H1 (cell line): ENCODE measurements at regions not wholly inside any gene's neighbourhood (a gene's known extent, or its start where the extent isn't known, plus 50 kb on each side); places are given as distances from the start of the nearest gene placed in this dataset.

Experiments
- ATF3 ChIP-seq: IDR thresholded peaks from 2 replicates; pipeline ENCODE4 v1.6.1; 2011; ENCODE audit warnings: low read depth, mild to moderate bottlenecking, low read length; ENCODE audit not compliant: insufficient read depth
- CHD2 ChIP-seq: IDR thresholded peaks from 2 replicates; pipeline ENCODE4 v1.6.1; 2012; ENCODE audit warnings: low read length, improper control_type of control experiment
- CTCF ChIP-seq, 3 experiments: IDR thresholded peaks; 1 replicate in 2 of 3; 2 replicates in 1 of 3; pipeline versions ENCODE4 v1.5.1 to v1.6.1; 2011; ENCODE audit warnings: low read length in 3 of 3, mild to moderate bottlenecking in 3 of 3, inconsistent platforms in 2 of 3, low read depth in 1 of 3, moderate library complexity in 1 of 3; ENCODE audit not compliant: insufficient read depth in 1 of 3; ENCODE audit errors: control extremely low read depth in 1 of 3
- EZH2 ChIP-seq: fragments of 200-600 bp; sonication (generic); IDR thresholded peaks from 2 replicates; pipeline ENCODE4 v1.7.1; 2012; ENCODE audit warnings: low read depth, mild to moderate bottlenecking, moderate library complexity, low read length, inconsistent platforms; ENCODE audit not compliant: severe bottlenecking
- JUND ChIP-seq: IDR thresholded peaks from 2 replicates; pipeline ENCODE4 v1.6.1; 2011; ENCODE audit warnings: mild to moderate bottlenecking, improper control_type of control experiment, low read length
- KDM5A ChIP-seq: fragments of 200-600 bp; IDR thresholded peaks from 2 replicates; pipeline ENCODE4 v1.7.1; 2012; ENCODE audit warnings: mild to moderate bottlenecking, low read length, inconsistent platforms, mixed read lengths
- MAFK ChIP-seq: IDR thresholded peaks from 2 replicates; pipeline ENCODE4 v1.6.1; 2012; ENCODE audit warnings: low read depth, mild to moderate bottlenecking, improper control_type of control experiment, low read length
- POLR2A ChIP-seq, 2 experiments: IDR thresholded peaks; 1 replicate in 1 of 2; 2 replicates in 1 of 2; pipeline ENCODE4 v1.6.1; 2011; ENCODE audit warnings: low read depth in 2 of 2, low read length in 2 of 2, mild to moderate bottlenecking in 2 of 2; ENCODE audit errors: control extremely low read depth in 1 of 2
- POLR2AphosphoS5 ChIP-seq: IDR thresholded peaks from 2 replicates; pipeline ENCODE4 v1.6.1; 2011; ENCODE audit warnings: low read depth, low read length
- TAF1 ChIP-seq: IDR thresholded peaks from 2 replicates; pipeline ENCODE4 v1.6.1; 2011; ENCODE audit warnings: mild to moderate bottlenecking, low read depth, low read length
- USF2 ChIP-seq: IDR thresholded peaks from 2 replicates; pipeline ENCODE4 v1.6.1; 2011; ENCODE audit warnings: low read length, improper control_type of control experiment

- no peak for TF ChIP-seq CTCF (IDR thresholded peaks at IDR 0.05; ENCODE audit: control extremely low read depth in 1 of 3, insufficient read depth in 1 of 3, low read depth in 1 of 3, low read length in 3 of 3)
- TF ChIP-seq USF2 = no peak
- TF ChIP-seq MAFK = no peak
- TF ChIP-seq JUND = no peak
- no peak for TF ChIP-seq ATF3
- TF ChIP-seq TAF1 = no peak
- TF ChIP-seq CHD2 = no peak
- TF ChIP-seq POLR2A (IDR thresholded peaks at IDR 0.05; ENCODE audit: control extremely low read depth in 1 of 2, low read depth in 2 of 2, low read length in 2 of 2) = no peak
- no peak for TF ChIP-seq KDM5A
- no peak for TF ChIP-seq POLR2AphosphoS5
- TF ChIP-seq EZH2 = no peak
Observed at GRCh38 chr6:105624021-105624420, 221.1 kb upstream of the PREP start.
